GM23248 (cell line): ENCODE measurements at regions not wholly inside any gene's neighbourhood (a gene's known extent, or its start where the extent isn't known, plus 50 kb on each side); places are given as distances from the start of the nearest gene placed in this dataset.

Experiments
- DNase-seq: peaks from one replicate; pipeline ENCODE4 v3.0.0-alpha.2; 2015
- H2AFZ ChIP-seq: fragments of 200-600 bp; sonication (generic); 2 replicates; pipeline ENCODE4 v1.6.1; 2016; ENCODE audit warnings: antibody characterized with exemption
- H3F3A ChIP-seq: fragments of 200-600 bp; sonication (generic); 2 replicates; pipeline ENCODE4 v1.6.1; 2016; ENCODE audit warnings: mild to moderate bottlenecking, antibody characterized with exemption, mixed run types; ENCODE audit not compliant: insufficient read depth
- H3K27ac ChIP-seq: fragments of 200-600 bp; sonication (generic); 2 replicates; pipeline ENCODE4 v1.5.1; 2016; ENCODE audit warnings: mild to moderate bottlenecking
- H3K27me3 ChIP-seq: fragments of 200-600 bp; sonication (generic); replicated peaks from 2 replicates; pipeline ENCODE4 v1.6.1; 2016; ENCODE audit warnings: mild to moderate bottlenecking; ENCODE audit not compliant: insufficient read depth
- H3K36me3 ChIP-seq: fragments of 200-600 bp; sonication (generic); 2 replicates; pipeline ENCODE4 v1.6.1; 2016; ENCODE audit warnings: low read depth, mild to moderate bottlenecking
- H3K4me1 ChIP-seq: fragments of 200-600 bp; sonication (generic); 2 replicates; pipeline ENCODE4 v1.6.1; 2016; ENCODE audit warnings: mild to moderate bottlenecking; ENCODE audit not compliant: insufficient read depth
- H3K4me2 ChIP-seq: fragments of 200-600 bp; sonication (generic); one replicate; pipeline ENCODE4 v1.6.1; 2016; ENCODE audit warnings: mild to moderate bottlenecking; ENCODE audit not compliant: unreplicated experiment
- H3K4me3 ChIP-seq: fragments of 200-600 bp; sonication (generic); 2 replicates; pipeline ENCODE4 v1.5.1; 2016; ENCODE audit warnings: mild to moderate bottlenecking
- H3K79me2 ChIP-seq: fragments of 200-600 bp; sonication (generic); 2 replicates; pipeline ENCODE4 v1.6.1; 2016; ENCODE audit warnings: mild to moderate bottlenecking; ENCODE audit not compliant: insufficient read depth
- H3K9ac ChIP-seq: fragments of 200-600 bp; sonication (generic); 2 replicates; pipeline ENCODE4 v1.6.1; 2016; ENCODE audit warnings: mild to moderate bottlenecking
- H3K9me2 ChIP-seq: fragments of 200-600 bp; sonication (generic); 2 replicates; pipeline ENCODE4 v1.6.1; 2016; ENCODE audit warnings: mixed run types, mild to moderate bottlenecking, moderate library complexity; ENCODE audit not compliant: insufficient read depth
- H3K9me3 ChIP-seq: fragments of 200-600 bp; sonication (generic); one replicate; pipeline ENCODE4 v1.6.1; 2017; ENCODE audit warnings: low read depth
- H4K20me1 ChIP-seq: fragments of 200-600 bp; sonication (generic); 2 replicates; pipeline ENCODE4 v1.6.0; 2016; ENCODE audit not compliant: insufficient read depth
- EZH2 ChIP-seq: fragments of 200-600 bp; sonication (generic); IDR thresholded peaks from 2 replicates; pipeline ENCODE4 v1.6.1; 2018; ENCODE audit warnings: antibody characterized with exemption, mild to moderate bottlenecking; ENCODE audit not compliant: insufficient read depth, poor library complexity, severe bottlenecking
- EZH2phosphoT487 ChIP-seq: fragments of 200-600 bp; sonication (generic); IDR thresholded peaks from 2 replicates; pipeline ENCODE4 v1.6.1; 2018; ENCODE audit warnings: antibody characterized with exemption, moderate library complexity, mild to moderate bottlenecking, low read depth; ENCODE audit not compliant: insufficient read depth
- WGBS, 2 experiments: methylation state at CpG; one replicate each; pipeline ENCODE4 v1.1.6; 2015 to 2017; ENCODE audit warnings: low lambda C conversion rate in 2 of 2, low coverage in 1 of 2; ENCODE audit errors: missing lambda C conversion rate in 2 of 2; 5-methylcytosine and 5-hydroxymethylcytosine counted together
- in situ Hi-C: fragments of 300-500 bp; cut with MboI; formaldehyde crosslinking; loops from 2 replicates; pipeline ENCODE4 v1.15.0; 2020

GRCh38 chrX:111007238-111007637, 88.8 kb upstream of the PAK3 start:
- no peaks in the 10 kb centered on the region for H4K20me1 ChIP-seq
- TF ChIP-seq EZH2 (no peak), EZH2phosphoT487 (no peak)
- H3K27me3 ChIP-seq, result no peaks in the 10 kb centered on the region
- no peaks in the 10 kb centered on the region for H3K36me3 ChIP-seq
- no peaks in the 10 kb centered on the region for H3K9me2 ChIP-seq
- H3K4me1 ChIP-seq, result no peaks in the 10 kb centered on the region
- H3K27ac ChIP-seq, result no peak overlapping the region
- in situ Hi-C loops, result no loop called here
- H3K4me2 ChIP-seq, result no peak overlapping the region
- no peaks in the 10 kb centered on the region for H3K79me2 ChIP-seq
- H2AFZ ChIP-seq, result no peak overlapping the region
- WGBS, 2 experiments, result 20 to 29% methylated on average over 1 of the region's 1 CpG
- no peak for DNase-seq
- H3K9me3 ChIP-seq, result no peaks in the 10 kb centered on the region
- H3F3A ChIP-seq, result no peaks in the 10 kb centered on the region
- H3K9ac ChIP-seq, result no peak overlapping the region
- H3K4me3 ChIP-seq, result no peak overlapping the region

GRCh38 chrX:111006116-111006515, 89.9 kb upstream of the PAK3 start:
- in situ Hi-C loops, result no loop called here
- no peak for TF ChIP-seq EZH2phosphoT487
- TF ChIP-seq EZH2, result no peak

GRCh38 chrX:111005166-111005565, 90.8 kb upstream of the PAK3 start:
- H2AFZ ChIP-seq, result no peak overlapping the region
- H3K9me3 ChIP-seq, result no peaks in the 10 kb centered on the region
- no peaks in the 10 kb centered on the region for H3K27me3 ChIP-seq
- H3K4me3 ChIP-seq, result no peak overlapping the region
- no peaks in the 10 kb centered on the region for H3F3A ChIP-seq
- no peak overlapping the region for H3K9ac ChIP-seq
- no peaks in the 10 kb centered on the region for H3K4me1 ChIP-seq
- H3K36me3 ChIP-seq, result no peaks in the 10 kb centered on the region
- no peak for DNase-seq
- no peak for TF ChIP-seq EZH2
- TF ChIP-seq EZH2phosphoT487, result no peak
- H3K27ac ChIP-seq, result no peak overlapping the region
- no peaks in the 10 kb centered on the region for H3K9me2 ChIP-seq
- H3K4me2 ChIP-seq, result no peak overlapping the region
- no peaks in the 10 kb centered on the region for H4K20me1 ChIP-seq
- 49 to 67% methylated on average over 4 of the region's 4 CpGs for WGBS, 2 experiments
- no peaks in the 10 kb centered on the region for H3K79me2 ChIP-seq
- in situ Hi-C loops, result no loop called here

More at GRCh38 chrX:111006116-111006515, 89.9 kb upstream of the PAK3 start:
- Histone ChIP-seq H3K9me2 (no peaks in the 10 kb centered on the region), H4K20me1 (no peaks in the 10 kb centered on the region), H3K4me2 (no peak overlapping the region), H3K9me3 (no peaks in the 10 kb centered on the region), H3F3A (no peaks in the 10 kb centered on the region), H3K9ac (no peak overlapping the region), H3K36me3 (no peaks in the 10 kb centered on the region), H3K27me3 (no peaks in the 10 kb centered on the region), H2AFZ (no peak overlapping the region), H3K27ac (no peak overlapping the region), H3K4me3 (no peak overlapping the region), H3K79me2 (no peaks in the 10 kb centered on the region), H3K4me1 (no peaks in the 10 kb centered on the region)
- 47 to 63% methylated on average over 2 of the region's 2 CpGs for WGBS, 2 experiments
- DNase-seq, result no peak

- no peak overlapping the region for H2AFZ ChIP-seq
- H3K36me3 ChIP-seq, result no peaks in the 10 kb centered on the region
- H3F3A ChIP-seq, result no peaks in the 10 kb centered on the region
- in situ Hi-C loops, result no loop called here
- DNase-seq, result no peak
- no peak overlapping the region for H3K27ac ChIP-seq
- no peak overlapping the region for H3K9ac ChIP-seq
- no peaks in the 10 kb centered on the region for H4K20me1 ChIP-seq
- no peak overlapping the region for H3K4me2 ChIP-seq
- TF ChIP-seq EZH2 (no peak), EZH2phosphoT487 (no peak)
- H3K9me3 ChIP-seq, result no peaks in the 10 kb centered on the region
- H3K9me2 ChIP-seq, result no peaks in the 10 kb centered on the region
- 33 to 44% methylated on average over 4 of the region's 4 CpGs for WGBS, 2 experiments
- no peaks in the 10 kb centered on the region for H3K27me3 ChIP-seq
- no peaks in the 10 kb centered on the region for H3K4me1 ChIP-seq
- H3K79me2 ChIP-seq, result no peaks in the 10 kb centered on the region
- H3K4me3 ChIP-seq, result no peak overlapping the region
These were observed 92.9 kb upstream of the PAK3 start for GRCh38 chrX:111003118-111003517.

- Histone ChIP-seq H3K27ac (no peak overlapping the region), H3K36me3 (no peaks in the 10 kb centered on the region), H3K79me2 (no peaks in the 10 kb centered on the region), H3K4me3 (no peak overlapping the region), H3K9me3 (no peaks in the 10 kb centered on the region), H2AFZ (no peak overlapping the region), H3F3A (no peaks in the 10 kb centered on the region), H3K4me2 (no peak overlapping the region), H4K20me1 (no peaks in the 10 kb centered on the region), H3K9me2 (no peaks in the 10 kb centered on the region), H3K9ac (no peak overlapping the region), H3K27me3 (no peaks in the 10 kb centered on the region), H3K4me1 (no peaks in the 10 kb centered on the region)
- in situ Hi-C loops, result no loop called here
- TF ChIP-seq EZH2, result no peak
- whole genome bisulfite sequencing, 2 experiments, result 18 to 21% methylated on average over 4 to 8 of the region's 8 CpGs
- peak; percentile 19 for DNase-seq
These were observed 103.4 kb upstream of the PAK3 start for GRCh38 chrX:110992611-110993010.
